OCI-LY7 (cell line): ENCODE measurements at regions not wholly inside any gene's neighbourhood (a gene's known extent, or its start where the extent isn't known, plus 50 kb on each side); places are given as distances from the start of the nearest gene placed in this dataset.

ENCODE experiments used
- BruUV-seq: library from RNA; stranded (reverse); fragments of 400-500 nt; replicated peaks from 2 replicates; lab custom pipeline; 2021; lab: Mats Ljungman, UMichigan
- CTCF ChIA-PET: fragments of 300-600 bp; sonication (Branson Sonifier 250); formaldehyde crosslinking; loops from one replicate; lab custom pipeline; 2022; ENCODE audit warnings: antibody characterized with exemption; ENCODE audit not compliant: unreplicated experiment; lab: Charles Lee
- POLR2A ChIA-PET: fragments of 300-600 bp; sonication (Branson Sonifier 250); formaldehyde crosslinking; loops from one replicate; lab custom pipeline; 2022; ENCODE audit warnings: antibody characterized with exemption; lab: Charles Lee
- DNase-seq: peaks from one replicate; pipeline ENCODE4 v3.0.0-alpha.2; 2015; ENCODE audit warnings: low spot score
- H2AFZ ChIP-seq: fragments of 200-600 bp; sonication (generic), shearing (Covaris generic); 2 replicates; pipeline ENCODE4 v1.6.1; 2014; ENCODE audit warnings: mild to moderate bottlenecking, antibody characterized with exemption, low read length, moderate library complexity
- H3K27ac ChIP-seq: fragments of 200-600 bp; sonication (generic); 2 replicates; pipeline ENCODE4 v1.5.1; 2014; ENCODE audit warnings: mixed run types, low read depth, mild to moderate bottlenecking, moderate library complexity, low read length, inconsistent platforms; ENCODE audit not compliant: poor library complexity, severe bottlenecking
- H3K36me3 ChIP-seq: fragments of 200-600 bp; sonication (generic); 2 replicates; pipeline ENCODE4 v1.6.1; 2014; ENCODE audit warnings: mild to moderate bottlenecking, antibody characterized with exemption, low read length, moderate library complexity, mixed read lengths; ENCODE audit not compliant: insufficient read depth
- H3K4me1 ChIP-seq: fragments of 200-600 bp; sonication (generic); 2 replicates; pipeline ENCODE4 v1.5.1; 2014; ENCODE audit warnings: mild to moderate bottlenecking, low read length; ENCODE audit not compliant: insufficient read depth, poor library complexity, severe bottlenecking
- H3K4me2 ChIP-seq: fragments of 200-600 bp; sonication (generic); 2 replicates; pipeline ENCODE4 v1.6.1; 2014; ENCODE audit warnings: mild to moderate bottlenecking, low read length
- H3K4me3 ChIP-seq: fragments of 200-600 bp; sonication (generic); 2 replicates; pipeline ENCODE4 v1.5.1; 2014; ENCODE audit warnings: mild to moderate bottlenecking, low read depth, low read length; ENCODE audit not compliant: poor library complexity, severe bottlenecking
- H3K79me2 ChIP-seq: fragments of 200-600 bp; sonication (generic); 2 replicates; pipeline ENCODE4 v1.6.1; 2016; ENCODE audit warnings: low read depth, mild to moderate bottlenecking, low read length, moderate library complexity, mixed read lengths; ENCODE audit not compliant: insufficient read depth
- H3K9me2 ChIP-seq: fragments of 200-600 bp; sonication (generic); 2 replicates; pipeline ENCODE4 v1.6.1; 2016; ENCODE audit warnings: mild to moderate bottlenecking, low read length, mixed read lengths; ENCODE audit not compliant: insufficient read depth
- H3K9me3 ChIP-seq: fragments of 200-600 bp; sonication (generic); 2 replicates; pipeline ENCODE4 v1.6.1; 2014; ENCODE audit warnings: mild to moderate bottlenecking, mixed run types, low read length, mixed read lengths
- H4K20me1 ChIP-seq: fragments of 200-600 bp; sonication (generic); 2 replicates; pipeline ENCODE4 v1.6.1; 2014; ENCODE audit warnings: mild to moderate bottlenecking, antibody characterized with exemption, low read length, moderate library complexity, mixed read lengths; ENCODE audit not compliant: insufficient read depth
- CTCF ChIP-seq: fragments of 200-600 bp; sonication (generic); conservative IDR thresholded peaks from 2 replicates; pipeline ENCODE4 v1.5.1; 2014; ENCODE audit warnings: mild to moderate bottlenecking, antibody characterized with exemption, low read length, moderate library complexity, mixed read lengths
- EZH2phosphoT487 ChIP-seq: fragments of 200-600 bp; sonication (generic); IDR thresholded peaks from 2 replicates; pipeline ENCODE4 v1.6.1; 2018; ENCODE audit warnings: low read depth, borderline replicate concordance, mild to moderate bottlenecking, mixed run types, antibody characterized with exemption, low read length, moderate library complexity, mixed read lengths
- intact Hi-C: fragments of 100-400 bp; cut with micrococcal nuclease; formaldehyde crosslinking; loops from one replicate; pipeline ENCODE4 v1.10.0; 2022; ENCODE audit not compliant: unreplicated experiment

GRCh38 chr3:72591522-72592421 is 256.5 kb downstream of the SHQ1 start:
- intact Hi-C loops = no loop called here
- no peak overlapping the region for H3K4me3 ChIP-seq
- POLR2A ChIA-PET = interaction anchor here (0.6 to 0.9 kb wide), 3 partner anchors 208 to 1930 kb away, joined by 3 to 5 read pairs (median 3); no protein-coding TSS in a partner anchor
- H2AFZ ChIP-seq = no peak overlapping the region
- H3K36me3 ChIP-seq = no peaks in the 10 kb centered on the region
- DNase-seq = no peak
- CTCF ChIA-PET = no interaction called here
- H3K4me1 ChIP-seq = no peaks in the 10 kb centered on the region
- H3K4me2 ChIP-seq = no peak overlapping the region
- no peak overlapping the region for H3K27ac ChIP-seq
- no peaks in the 10 kb centered on the region for H3K9me2 ChIP-seq
- TF ChIP-seq CTCF (no peak), EZH2phosphoT487 (no peak)
- H3K9me3 ChIP-seq = no peaks in the 10 kb centered on the region
- no peaks in the 10 kb centered on the region for H4K20me1 ChIP-seq
- no peaks in the 10 kb centered on the region for H3K79me2 ChIP-seq
- no TSS peak for BruUV-seq

GRCh38 chr3:72590732-72591221 is 257.5 kb downstream of the SHQ1 start:
- Histone ChIP-seq H3K27ac (no peak overlapping the region), H3K4me3 (no peak overlapping the region), H3K36me3 (no peaks in the 10 kb centered on the region), H3K4me2 (no peak overlapping the region), H4K20me1 (no peaks in the 10 kb centered on the region), H2AFZ (no peak overlapping the region), H3K9me3 (no peaks in the 10 kb centered on the region), H3K9me2 (no peaks in the 10 kb centered on the region), H3K79me2 (no peaks in the 10 kb centered on the region), H3K4me1 (no peaks in the 10 kb centered on the region)
- TF ChIP-seq EZH2phosphoT487 (no peak), CTCF (no peak)
- POLR2A ChIA-PET = interaction anchor here (0.7 to 0.9 kb wide), 2 partner anchors 209 to 401 kb away, joined by 3 read pairs; no protein-coding TSS in a partner anchor
- intact Hi-C loops = no loop called here
- DNase-seq = no peak
- BruUV-seq = no TSS peak
- CTCF ChIA-PET = no interaction called here

- no peaks in the 10 kb centered on the region for H3K9me3 ChIP-seq
- CTCF ChIA-PET = interaction anchor here (0.5 kb wide), 1 partner anchor 130 kb away, joined by 3 read pairs; no protein-coding TSS in a partner anchor
- TF ChIP-seq EZH2phosphoT487 (no peak), CTCF (0 out of 2 replicates have a peak, but pooled peaks have one; percentile 17)
- H4K20me1 ChIP-seq = no peaks in the 10 kb centered on the region
- H3K4me1 ChIP-seq = no peaks in the 10 kb centered on the region
- no peak overlapping the region for H3K27ac ChIP-seq
- no peaks in the 10 kb centered on the region for H3K79me2 ChIP-seq
- H3K36me3 ChIP-seq = no peaks in the 10 kb centered on the region
- POLR2A ChIA-PET = interaction anchor here (0.6 kb wide), 2 partner anchors 94 to 735 kb away, joined by 3 to 4 read pairs; no protein-coding TSS in a partner anchor
- no TSS peak for BruUV-seq
- no peak for DNase-seq
- H3K9me2 ChIP-seq = no peaks in the 10 kb centered on the region
- intact Hi-C loops = no loop called here
- H3K4me2 ChIP-seq = no peak overlapping the region
- no peak overlapping the region for H3K4me3 ChIP-seq
- H2AFZ ChIP-seq = no peak overlapping the region
Measured at GRCh38 chr3:72587282-72587681, 261.0 kb downstream of the SHQ1 start.
